ENCODE measurements at regions not wholly inside any gene's neighbourhood (a gene's known extent, or its start where the extent isn't known, plus 50 kb on each side); places are given as distances from the start of the nearest gene placed in this dataset.

GRCh38 chr14:27862684-27863083, 903.9 kb upstream of the FOXG1 start:
- intact Hi-C loops (cut with DNase I; ENCODE audit: low total_unique reads) (no loop called here), in situ Hi-C loops (cut with MboI; ENCODE audit: low pct_ligation_motif_present in 1 of 4, low pct_unique_long_range_greater_than_20kb in 1 of 4, low sequenced_read_pairs in 3 of 4) (no loop called here)
- 84 to 93% methylated on average over 2 of the region's 2 CpGs for WGBS, 2 donors (ENCODE audit: low coverage in 1 of 2)
- H3K9me3 ChIP-seq: no peaks in the 10 kb centered on the region
- H3K4me1 ChIP-seq: no peaks in the 10 kb centered on the region
- H3K4me3 ChIP-seq: no peak overlapping the region
- no peak for DNase-seq
- no peaks in the 10 kb centered on the region for H3K27me3 ChIP-seq
- H3K27ac ChIP-seq: no peak overlapping the region
- no peak for TF ChIP-seq POLR2AphosphoS5 (IDR thresholded peaks at IDR 0.05)
- no peaks in the 10 kb centered on the region for H3K36me3 ChIP-seq

- no peaks in the 10 kb centered on the region for H3K36me3 ChIP-seq
- H3K9me3 ChIP-seq: no peaks in the 10 kb centered on the region
- DNase-seq: no peak
- in situ Hi-C loops (cut with MboI; ENCODE audit: low pct_ligation_motif_present in 1 of 4, low pct_unique_long_range_greater_than_20kb in 1 of 4, low sequenced_read_pairs in 3 of 4): no loop called here
- H3K4me1 ChIP-seq: no peaks in the 10 kb centered on the region
- TF ChIP-seq CTCF (IDR thresholded peaks at IDR 0.05): no peak
- no peak for TF ChIP-seq EP300 (IDR thresholded peaks at IDR 0.05; ENCODE audit: low read depth)
- no peak for TF ChIP-seq POLR2A (IDR thresholded peaks at IDR 0.05)
- no peak for TF ChIP-seq POLR2AphosphoS5 (IDR thresholded peaks at IDR 0.05)
- H3K27ac ChIP-seq: no peak overlapping the region
- H3K4me3 ChIP-seq: no peak overlapping the region
- intact Hi-C loops (cut with DNase I; ENCODE audit: low total_unique reads): no loop called here
- WGBS, 2 donors (ENCODE audit: low coverage in 1 of 2): 84 to 89% methylated on average over 8 of the region's 8 CpGs
- H3K27me3 ChIP-seq: no peaks in the 10 kb centered on the region
Measured at GRCh38 chr14:27863166-27863565, 903.4 kb upstream of the FOXG1 start.

- Histone ChIP-seq H3K9me3 (peaks cover 0 to 5% of the 10 kb centered on the region in 2 donors), H3K27ac (no peak overlapping the region), H3K27me3 (no peaks in the 10 kb centered on the region), H3K4me3 (no peak overlapping the region), H3K36me3 (no peaks in the 10 kb centered on the region), H3K4me1 (no peaks in the 10 kb centered on the region)
- TF ChIP-seq POLR2AphosphoS5 (IDR thresholded peaks at IDR 0.05) (no peak), POLR2A (IDR thresholded peaks at IDR 0.05) (no peak), EP300 (IDR thresholded peaks at IDR 0.05; ENCODE audit: low read depth) (no peak), CTCF (IDR thresholded peaks at IDR 0.05) (no peak)
- intact Hi-C loops (cut with DNase I; ENCODE audit: low total_unique reads) (no loop called here), in situ Hi-C loops (cut with MboI; ENCODE audit: low pct_ligation_motif_present in 1 of 4, low pct_unique_long_range_greater_than_20kb in 1 of 4, low sequenced_read_pairs in 3 of 4) (no loop called here)
- no peak for DNase-seq
Measured at GRCh38 chr14:27881063-27881462, 885.5 kb upstream of the FOXG1 start.

GRCh38 chr14:27881646-27882045, 884.9 kb upstream of the FOXG1 start:
- no peak overlapping the region for H3K27ac ChIP-seq
- H3K36me3 ChIP-seq: no peaks in the 10 kb centered on the region
- no peak for TF ChIP-seq POLR2AphosphoS5 (IDR thresholded peaks at IDR 0.05)
- no peak for TF ChIP-seq EP300 (IDR thresholded peaks at IDR 0.05; ENCODE audit: low read depth)
- TF ChIP-seq POLR2A (IDR thresholded peaks at IDR 0.05): no peak
- TF ChIP-seq CTCF (IDR thresholded peaks at IDR 0.05): no peak
- no peak overlapping the region for H3K4me3 ChIP-seq
- 41 to 56% methylated on average over 4 of the region's 4 CpGs for WGBS, 2 donors (ENCODE audit: low coverage in 1 of 2)
- DNase-seq: no peak
- intact Hi-C loops (cut with DNase I; ENCODE audit: low total_unique reads) (no loop called here), in situ Hi-C loops (cut with MboI; ENCODE audit: low pct_ligation_motif_present in 1 of 4, low pct_unique_long_range_greater_than_20kb in 1 of 4, low sequenced_read_pairs in 3 of 4) (no loop called here)
- peaks cover 0 to 5% of the 10 kb centered on the region in 2 donors for H3K9me3 ChIP-seq
- no peaks in the 10 kb centered on the region for H3K27me3 ChIP-seq
- H3K4me1 ChIP-seq: no peaks in the 10 kb centered on the region

- no peak for TF ChIP-seq POLR2AphosphoS5 (IDR thresholded peaks at IDR 0.05)
- no peak for TF ChIP-seq CTCF (IDR thresholded peaks at IDR 0.05)
- TF ChIP-seq POLR2A (IDR thresholded peaks at IDR 0.05): no peak
- TF ChIP-seq EP300 (IDR thresholded peaks at IDR 0.05; ENCODE audit: low read depth): no peak
- in situ Hi-C loops (cut with MboI; ENCODE audit: low pct_ligation_motif_present in 1 of 4, low pct_unique_long_range_greater_than_20kb in 1 of 4, low sequenced_read_pairs in 3 of 4): no loop called here
- intact Hi-C loops (cut with DNase I; ENCODE audit: low total_unique reads): no loop called here
- Histone ChIP-seq H3K9me3 (peaks cover 0 to 5% of the 10 kb centered on the region in 2 donors), H3K4me1 (no peaks in the 10 kb centered on the region), H3K4me3 (no peak overlapping the region), H3K27ac (no peak overlapping the region), H3K36me3 (no peaks in the 10 kb centered on the region), H3K27me3 (no peaks in the 10 kb centered on the region)
- DNase-seq: no peak
- WGBS, 2 donors (ENCODE audit: low coverage in 1 of 2): 75 to 78% methylated on average over 1 of the region's 1 CpG
Measured at GRCh38 chr14:27886256-27886655, 880.3 kb upstream of the FOXG1 start.
